Spleen (tissue), 11 donors: ENCODE measurements at regions not wholly inside any gene's neighbourhood (a gene's known extent, or its start where the extent isn't known, plus 50 kb on each side); places are given as distances from the start of the nearest gene placed in this dataset.

Experiments used
- DNase-seq: peaks from one replicate; pipeline ENCODE4 v3.0.0-alpha.2; 2020
- H3K27ac ChIP-seq, 8 donors: fragments of 200-600 bp; sonication (generic) in 7 of 8; 1 replicate in 4 of 8; 2 replicates in 4 of 8; pipeline versions ENCODE4 v1.5.0 to v1.8.0; 2016 to 2021; ENCODE audit warnings: inconsistent platforms in 4 of 8, mild to moderate bottlenecking in 4 of 8, moderate library complexity in 1 of 8
- H3K27me3 ChIP-seq, 7 donors: fragments of 200-600 bp; sonication (generic) in 6 of 7; replicated peaks in 1 of 7; 1 replicate in 4 of 7; 2 replicates in 3 of 7; pipeline versions ENCODE4 v1.5.0 to v1.8.0; 2016 to 2021; ENCODE audit warnings: inconsistent platforms in 3 of 7, mild to moderate bottlenecking in 1 of 7
- H3K36me3 ChIP-seq, 6 donors: fragments of 200-600 bp; sonication (generic) in 5 of 6; 1 replicate in 4 of 6; 2 replicates in 2 of 6; pipeline versions ENCODE4 v1.5.0 to v1.8.0; 2016 to 2021; ENCODE audit warnings: inconsistent platforms in 2 of 6
- H3K4me1 ChIP-seq, 6 donors: fragments of 200-600 bp; sonication (generic) in 5 of 6; 1 replicate in 3 of 6; 2 replicates in 3 of 6; pipeline versions ENCODE4 v1.5.0 to v1.8.0; 2016 to 2021; ENCODE audit warnings: inconsistent platforms in 3 of 6
- H3K4me3 ChIP-seq, 8 donors: fragments of 200-600 bp; sonication (generic) in 7 of 8; 1 replicate in 4 of 8; 2 replicates in 4 of 8; pipeline versions ENCODE4 v1.5.0 to v1.8.0; 2016 to 2021; ENCODE audit warnings: inconsistent platforms in 4 of 8, mild to moderate bottlenecking in 4 of 8, moderate library complexity in 2 of 8
- H3K9me3 ChIP-seq, 8 donors: fragments of 200-600 bp; sonication (generic) in 7 of 8; 1 replicate in 4 of 8; 2 replicates in 4 of 8; pipeline versions ENCODE4 v1.5.0 to v1.8.0; 2016 to 2021; ENCODE audit warnings: inconsistent platforms in 4 of 8
- POLR2A ChIP-seq, 3 donors: fragments of 450-650 bp; IDR thresholded peaks; one replicate each; pipeline ENCODE4 v1.5.1; 2017; ENCODE audit warnings: antibody characterized with exemption in 3 of 3, mild to moderate bottlenecking in 1 of 3
- POLR2AphosphoS5 ChIP-seq, 3 donors: sonication (generic); formaldehyde crosslinking; IDR thresholded peaks; one replicate each; pipeline ENCODE4 v1.5.1; 2017; ENCODE audit warnings: antibody characterized with exemption in 3 of 3
- WGBS, 5 donors: extraction: QIAGEN DNeasy Blood & Tissue Kit in 3 of 5; methylation state at CpG; one replicate each; pipeline versions ENCODE4 v1.1.5 to v1.1.7; 2013 to 2018; 5-methylcytosine and 5-hydroxymethylcytosine counted together
- intact Hi-C: fragments of 100-400 bp; cut with DNase I; formaldehyde crosslinking; loops from one replicate; pipeline ENCODE4 v1.15.0; 2023; ENCODE audit warnings: low total_unique reads
- TF ChIP-seq, protein P1 (sequence below), 11 experiments: fragments of 200-600 bp in 7 of 11; fragments of 450-650 bp in 4 of 11; sonication (generic) in 4 of 11; IDR thresholded peaks in 8 of 11; conservative IDR thresholded peaks in 3 of 11; 1 replicate in 7 of 11; 2 replicates in 4 of 11; pipeline versions ENCODE4 v1.4.0 to v1.8.0; 2016 to 2021; ENCODE audit warnings: antibody characterized with exemption in 11 of 11, inconsistent platforms in 4 of 11, mild to moderate bottlenecking in 1 of 11
- donor health status: healthy with polysubstance abuse.
- donor health status: DM: no; HTN: no; CAD: no; lungs with moderate emphysema.
- donor health status: DM: no; HTN: no; CAD: no.
- donor health status: Bipolar disorder and iron deficiency.
- donor health status: healthy.
- donor health status: DM: no; HTN: no; CAD: no.
- donor health status: DM: yes; HTN: yes; CAD: no.

GRCh38 chr5:107119656-107120055 is 551.1 kb downstream of the EFNA5 start:
- no peak overlapping the region for H3K27ac ChIP-seq
- no peaks in the 10 kb centered on the region for H3K27me3 ChIP-seq
- no peak for DNase-seq
- H3K36me3 ChIP-seq: no peaks in the 10 kb centered on the region
- no peaks in the 10 kb centered on the region for H3K9me3 ChIP-seq
- WGBS, 5 donors: 91 to 99% (median 95%) methylated on average over 2 of the region's 2 CpGs
- intact Hi-C loops: no loop called here
- TF ChIP-seq, protein P1, sequence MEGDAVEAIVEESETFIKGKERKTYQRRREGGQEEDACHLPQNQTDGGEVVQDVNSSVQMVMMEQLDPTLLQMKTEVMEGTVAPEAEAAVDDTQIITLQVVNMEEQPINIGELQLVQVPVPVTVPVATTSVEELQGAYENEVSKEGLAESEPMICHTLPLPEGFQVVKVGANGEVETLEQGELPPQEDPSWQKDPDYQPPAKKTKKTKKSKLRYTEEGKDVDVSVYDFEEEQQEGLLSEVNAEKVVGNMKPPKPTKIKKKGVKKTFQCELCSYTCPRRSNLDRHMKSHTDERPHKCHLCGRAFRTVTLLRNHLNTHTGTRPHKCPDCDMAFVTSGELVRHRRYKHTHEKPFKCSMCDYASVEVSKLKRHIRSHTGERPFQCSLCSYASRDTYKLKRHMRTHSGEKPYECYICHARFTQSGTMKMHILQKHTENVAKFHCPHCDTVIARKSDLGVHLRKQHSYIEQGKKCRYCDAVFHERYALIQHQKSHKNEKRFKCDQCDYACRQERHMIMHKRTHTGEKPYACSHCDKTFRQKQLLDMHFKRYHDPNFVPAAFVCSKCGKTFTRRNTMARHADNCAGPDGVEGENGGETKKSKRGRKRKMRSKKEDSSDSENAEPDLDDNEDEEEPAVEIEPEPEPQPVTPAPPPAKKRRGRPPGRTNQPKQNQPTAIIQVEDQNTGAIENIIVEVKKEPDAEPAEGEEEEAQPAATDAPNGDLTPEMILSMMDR (IDR thresholded peaks at IDR 0.05 in 8 of 11, conservative IDR thresholded peaks at IDR 0.05 in 3 of 11): no peak
- TF ChIP-seq POLR2AphosphoS5 (IDR thresholded peaks at IDR 0.05) (no peak), POLR2A (IDR thresholded peaks at IDR 0.05) (no peak)
- H3K4me1 ChIP-seq: no peaks in the 10 kb centered on the region
- no peak overlapping the region for H3K4me3 ChIP-seq

DNA sequence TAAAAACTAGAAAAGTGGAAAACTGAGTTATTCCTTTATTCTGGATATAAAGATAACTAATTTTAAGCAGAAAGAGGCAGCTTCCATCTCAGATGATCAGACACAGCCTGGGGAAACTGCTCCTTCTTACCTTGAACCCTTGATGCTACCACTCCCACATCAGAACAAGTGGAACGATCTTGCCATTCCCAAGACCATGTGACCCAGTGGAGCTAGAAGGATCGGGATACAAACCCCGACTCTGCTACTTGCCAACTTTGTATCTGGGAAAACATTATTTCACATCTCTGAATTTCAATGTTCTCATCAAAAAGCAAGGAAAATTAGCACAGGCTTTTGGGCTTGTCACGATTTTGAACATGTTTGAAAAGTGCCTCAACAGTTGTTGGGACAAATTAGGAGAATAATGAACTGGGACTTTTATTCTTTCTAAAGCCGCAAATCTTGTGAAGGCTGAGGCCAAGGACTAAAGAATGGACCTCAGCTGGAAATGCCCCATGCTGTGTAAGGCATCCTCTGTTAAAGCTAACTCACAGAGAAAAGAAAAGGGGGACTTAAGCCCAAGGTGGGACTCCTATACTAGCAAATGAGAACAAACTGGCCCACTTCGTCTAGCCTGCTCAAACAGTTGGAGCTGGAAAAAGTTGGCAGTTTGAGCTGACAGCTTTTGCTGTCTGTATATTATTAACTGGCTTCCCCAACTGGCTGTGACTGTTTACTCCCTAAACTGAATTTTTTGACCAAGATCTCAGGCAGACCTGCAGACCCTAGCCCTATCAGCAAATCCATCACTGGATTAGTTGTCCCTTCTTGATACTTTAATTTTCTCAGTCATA is 552.3 kb downstream of the EFNA5 start:
- intact Hi-C loops: no loop called here
- Histone ChIP-seq H3K4me1 (no peaks in the 10 kb centered on the region), H3K4me3 (no peak overlapping the region), H3K36me3 (no peaks in the 10 kb centered on the region), H3K27me3 (no peaks in the 10 kb centered on the region), H3K27ac (no peak overlapping the region), H3K9me3 (no peaks in the 10 kb centered on the region)
- WGBS, 5 donors: 75 to 82% (median 79%) methylated on average over 6 of the region's 6 CpGs
- DNase-seq: no peak
- TF ChIP-seq, protein P1 (IDR thresholded peaks at IDR 0.05 in 8 of 11, conservative IDR thresholded peaks at IDR 0.05 in 3 of 11): no peak
- TF ChIP-seq POLR2A (IDR thresholded peaks at IDR 0.05) (no peak), POLR2AphosphoS5 (IDR thresholded peaks at IDR 0.05) (no peak)

DNA sequence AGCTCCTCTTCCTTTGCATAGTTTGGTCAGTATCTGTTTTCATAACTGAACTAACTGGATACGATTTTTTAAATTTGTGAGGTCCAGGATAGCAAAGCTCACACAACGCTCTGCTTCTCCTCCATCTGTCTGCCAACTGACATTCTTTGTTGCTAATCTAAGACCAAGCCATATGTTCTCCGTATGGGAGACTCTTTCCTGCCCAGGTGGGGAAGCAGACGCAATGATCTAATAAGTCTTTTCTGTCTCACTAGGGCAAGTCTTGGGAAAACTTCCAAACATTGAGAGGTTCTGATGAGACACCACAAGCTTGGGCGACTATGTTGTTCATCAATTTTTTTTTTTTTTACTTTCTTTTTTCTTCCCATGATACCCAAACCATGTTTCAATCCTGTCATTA is 558.5 kb downstream of the EFNA5 start:
- Histone ChIP-seq H3K4me1 (no peaks in the 10 kb centered on the region), H3K27ac (no peak overlapping the region), H3K27me3 (no peaks in the 10 kb centered on the region), H3K9me3 (peaks cover 0 to 17% (median 12%) of the 10 kb centered on the region in 8 donors), H3K36me3 (no peaks in the 10 kb centered on the region), H3K4me3 (no peak overlapping the region)
- TF ChIP-seq, protein P1 (IDR thresholded peaks at IDR 0.05 in 8 of 11, conservative IDR thresholded peaks at IDR 0.05 in 3 of 11): no peak
- TF ChIP-seq POLR2AphosphoS5 (IDR thresholded peaks at IDR 0.05) (no peak), POLR2A (IDR thresholded peaks at IDR 0.05) (no peak)
- no peak for DNase-seq
- intact Hi-C loops: no loop called here
- WGBS, 5 donors: 79 to 89% (median 87%) methylated on average over 5 of the region's 5 CpGs

- Histone ChIP-seq H3K4me3 (no peak overlapping the region), H3K36me3 (no peaks in the 10 kb centered on the region), H3K9me3 (peaks cover 0 to 20% (median 2%) of the 10 kb centered on the region in 8 donors), H3K27me3 (no peaks in the 10 kb centered on the region), H3K4me1 (no peaks in the 10 kb centered on the region), H3K27ac (no peak overlapping the region)
- WGBS, 5 donors: 80 to 94% (median 88%) methylated on average over 8 of the region's 8 CpGs
- DNase-seq: no peak
- TF ChIP-seq POLR2AphosphoS5 (IDR thresholded peaks at IDR 0.05): no peak
- TF ChIP-seq, protein P1 (IDR thresholded peaks at IDR 0.05 in 8 of 11, conservative IDR thresholded peaks at IDR 0.05 in 3 of 11): no peak
- TF ChIP-seq POLR2A (IDR thresholded peaks at IDR 0.05): no peak
- intact Hi-C loops: no loop called here
Measured at GRCh38 chr5:107104040-107104995, 566.4 kb downstream of the EFNA5 start.
